Fibroblast of the aortic adventitia (primary cell): ENCODE measurements at regions not wholly inside any gene's neighbourhood (a gene's known extent, or its start where the extent isn't known, plus 50 kb on each side); places are given as distances from the start of the nearest gene placed in this dataset.
"Not testable (repeated sequence)": the region's sequence is repeated elsewhere in the genome, so short reads cannot be mapped to it uniquely, and the experiment has no call there.

Experiments used
- DNase-seq: peaks from one replicate; pipeline ENCODE4 v3.0.0-alpha.2; 2010; ENCODE audit warnings: low read depth
- H3K4me3 ChIP-seq: 2 replicates; pipeline ENCODE4 v1.5.1; 2011; ENCODE audit warnings: low read depth, mild to moderate bottlenecking, control low read depth, low read length, moderate library complexity
- CTCF ChIP-seq: IDR thresholded peaks from 2 replicates; pipeline ENCODE4 v1.5.1; 2011; ENCODE audit warnings: mild to moderate bottlenecking, low read length, control low read depth, inconsistent platforms; ENCODE audit not compliant: insufficient read depth

- no peak for TF ChIP-seq CTCF
- no peak overlapping the region for H3K4me3 ChIP-seq
- DNase-seq, result no peak
These were observed 542.1 kb upstream of the TUSC1 start for GRCh38 chr9:26220367-26220766.

GRCh38 chr9:26219961-26220360 lies 541.7 kb upstream of the TUSC1 start:
- TF ChIP-seq CTCF, result no peak
- no peak overlapping the region for H3K4me3 ChIP-seq
- DNase-seq, result no peak

GRCh38 chr9:26216702-26217101 lies 538.5 kb upstream of the TUSC1 start:
- H3K4me3 ChIP-seq, result no peak overlapping the region
- no peak for DNase-seq
- no peak for TF ChIP-seq CTCF

GRCh38 chr9:26214713-26215444 lies 536.6 kb upstream of the TUSC1 start:
- DNase-seq, H3K4me3 ChIP-seq: not testable (repeated sequence)

GRCh38 chr9:26210338-26210851 lies 532.2 kb upstream of the TUSC1 start:
- DNase-seq, result peak; percentile 8
- TF ChIP-seq CTCF, result no peak
- peak overlapping the region; percentile 15 for H3K4me3 ChIP-seq

GRCh38 chr9:26205261-26205660 lies 527.0 kb upstream of the TUSC1 start:
- no peak for TF ChIP-seq CTCF
- DNase-seq, result no peak
- no peak overlapping the region for H3K4me3 ChIP-seq

GRCh38 chr9:26193237-26193636 lies 515.0 kb upstream of the TUSC1 start:
- H3K4me3 ChIP-seq, result no peak overlapping the region
- DNase-seq, result no peak
- no peak for TF ChIP-seq CTCF
